ENCODE measurements at regions not wholly inside any gene's neighbourhood (a gene's known extent, or its start where the extent isn't known, plus 50 kb on each side); places are given as distances from the start of the nearest gene placed in this dataset.

DNA sequence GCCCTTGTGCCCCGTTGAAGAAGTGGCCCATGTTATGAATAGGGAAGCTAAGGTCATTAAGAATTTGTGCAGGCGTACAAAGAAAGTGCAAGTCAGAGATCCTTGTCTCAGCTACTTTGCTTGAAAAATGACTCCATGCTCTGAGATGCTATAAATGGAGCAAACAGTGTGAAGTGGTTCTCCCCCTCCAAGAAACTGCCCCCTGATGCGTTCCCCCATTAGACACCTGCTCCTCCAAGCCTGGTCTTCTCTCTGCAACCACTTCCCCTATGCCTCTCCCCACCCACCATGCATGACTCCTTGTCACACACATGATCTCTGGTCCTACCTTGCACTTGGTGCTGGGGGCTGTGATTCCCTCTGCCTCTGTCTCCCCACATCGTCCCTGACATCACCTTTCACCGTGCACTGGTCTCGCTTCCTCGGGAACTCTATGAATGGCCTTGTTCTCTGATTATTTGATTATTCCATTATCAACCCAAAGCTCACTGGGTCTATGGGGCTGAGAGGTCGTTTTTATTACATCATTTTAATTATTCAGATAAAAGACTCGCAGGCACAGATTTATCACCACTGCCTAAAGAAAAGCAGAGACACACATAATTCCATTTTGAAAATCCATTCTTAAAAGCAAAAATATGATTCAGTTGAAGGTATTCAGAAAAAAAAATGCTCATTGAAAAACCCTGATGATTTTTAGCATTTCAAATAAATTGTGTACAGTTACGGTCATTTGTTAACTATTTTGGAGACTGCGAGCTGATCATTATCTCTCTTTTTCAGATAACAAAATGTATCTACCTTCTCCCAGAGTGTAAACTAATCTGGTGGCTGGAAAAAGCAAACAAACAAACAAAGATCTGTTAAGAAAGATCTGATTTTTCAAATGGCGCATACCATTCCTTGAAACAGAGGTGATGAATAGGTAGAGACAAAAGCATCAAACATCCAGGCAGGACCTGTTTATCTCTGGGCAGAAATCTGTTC is 294.9 kb downstream of the SOX11 start:
- no peaks in the 10 kb centered on the region for H3K27me3 Mint-ChIP-seq
- POLR2A ChIA-PET: no interaction called here
- ATAC-seq (ENCODE audit: low read depth): no peak
- CTCF ChIA-PET: no interaction called here
- no peak for DNase-seq
- H3K9me3 Mint-ChIP-seq: no peaks in the 10 kb centered on the region
- H3K27ac Mint-ChIP-seq: no peak overlapping the region
- H3K4me1 Mint-ChIP-seq: no peaks in the 10 kb centered on the region
- H3K36me3 Mint-ChIP-seq (ENCODE audit: low read depth): no peaks in the 10 kb centered on the region
- intact Hi-C loops (cut with micrococcal nuclease): no loop called here
- TF ChIP-seq CTCF (IDR thresholded peaks at IDR 0.05): no peak
- no peak overlapping the region for H3K4me3 Mint-ChIP-seq

DNA sequence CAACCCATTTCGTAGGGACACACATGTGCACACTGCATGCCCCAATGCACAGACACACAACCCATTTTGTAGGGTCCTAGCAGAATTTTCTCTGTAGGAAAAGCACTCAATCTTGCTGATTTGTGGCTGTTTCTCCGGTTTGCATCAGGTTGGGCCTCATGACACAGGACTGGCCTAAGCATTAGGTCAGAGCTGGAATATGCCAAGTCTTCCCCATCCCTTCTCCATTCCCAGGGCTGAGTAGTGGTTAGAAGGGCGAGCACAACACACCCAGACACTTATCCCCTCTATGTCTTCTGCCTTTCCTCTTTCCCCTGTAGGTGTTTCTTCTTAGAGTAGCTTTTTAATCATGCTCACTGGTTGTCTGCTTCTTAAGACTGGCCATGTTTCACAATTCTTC is 295.9 kb downstream of the SOX11 start:
- H3K36me3 Mint-ChIP-seq (ENCODE audit: low read depth): no peaks in the 10 kb centered on the region
- no peaks in the 10 kb centered on the region for H3K27me3 Mint-ChIP-seq
- no peak overlapping the region for H3K4me3 Mint-ChIP-seq
- ChIA-PET CTCF (no interaction called here), POLR2A (no interaction called here)
- DNase-seq: no peak
- intact Hi-C loops (cut with micrococcal nuclease): no loop called here
- no peaks in the 10 kb centered on the region for H3K9me3 Mint-ChIP-seq
- ATAC-seq (ENCODE audit: low read depth): no peak
- no peaks in the 10 kb centered on the region for H3K4me1 Mint-ChIP-seq
- no peak overlapping the region for H3K27ac Mint-ChIP-seq
- TF ChIP-seq CTCF (IDR thresholded peaks at IDR 0.05): no peak

DNA sequence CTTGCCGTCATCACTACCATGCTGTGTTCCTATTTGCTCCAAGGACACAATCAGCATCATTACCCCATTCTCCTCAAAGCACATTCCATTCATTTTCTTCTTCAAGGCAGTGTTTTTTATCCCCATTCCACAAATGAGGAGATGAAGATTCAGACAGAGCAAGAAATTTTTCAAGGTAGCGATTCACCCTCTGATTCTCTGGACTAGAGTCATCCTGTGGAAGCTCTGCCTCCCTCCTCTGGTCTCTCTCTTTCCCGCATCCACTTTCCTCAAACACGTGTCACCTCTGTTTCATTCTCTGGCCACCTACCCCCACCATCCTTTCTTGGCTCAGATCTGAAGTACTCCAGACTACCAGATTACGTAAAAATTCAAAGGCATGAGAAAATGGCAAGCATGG is 297.9 kb downstream of the SOX11 start:
- Mint-ChIP-seq H3K4me1 (no peaks in the 10 kb centered on the region), H3K4me3 (no peak overlapping the region), H3K9me3 (no peaks in the 10 kb centered on the region), H3K27ac (no peak overlapping the region), H3K27me3 (no peaks in the 10 kb centered on the region), H3K36me3 (ENCODE audit: low read depth) (no peaks in the 10 kb centered on the region)
- ATAC-seq (ENCODE audit: low read depth): no peak
- TF ChIP-seq CTCF (IDR thresholded peaks at IDR 0.05): no peak
- POLR2A ChIA-PET: no interaction called here
- CTCF ChIA-PET: no interaction called here
- DNase-seq: no peak
- intact Hi-C loops (cut with micrococcal nuclease): no loop called here

DNA sequence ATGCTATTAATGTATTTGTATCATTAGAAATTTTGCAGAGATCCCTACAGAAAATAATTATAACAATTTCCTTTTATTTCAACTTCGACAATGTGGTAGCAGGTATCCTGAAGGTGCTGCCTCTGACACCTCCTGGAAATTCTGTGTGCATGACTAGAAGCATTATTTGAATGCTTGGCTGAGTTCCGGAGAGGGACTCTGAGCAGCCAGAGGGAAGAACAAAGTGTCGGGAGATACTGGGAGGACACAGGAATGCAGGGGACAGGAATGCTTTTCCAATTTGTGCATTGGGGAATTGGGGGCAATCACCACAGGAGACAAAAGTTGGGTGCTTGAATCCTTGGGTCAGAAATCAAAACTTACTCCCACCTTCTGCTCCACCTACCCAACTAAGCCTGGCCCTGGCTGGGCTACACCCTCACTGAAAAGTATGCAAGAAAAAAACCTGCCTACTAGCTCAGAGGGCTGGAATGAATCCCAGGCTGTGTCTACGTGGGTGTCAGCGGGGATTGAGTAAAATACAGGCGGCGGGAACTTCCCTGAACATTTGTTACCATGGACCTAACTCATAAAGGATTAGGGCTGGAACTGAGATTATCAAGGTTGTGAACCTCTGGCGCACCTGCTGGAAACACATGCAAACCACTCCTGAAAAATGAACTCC is 299.3 kb downstream of the SOX11 start:
- TF ChIP-seq CTCF (IDR thresholded peaks at IDR 0.05): no peak

DNA sequence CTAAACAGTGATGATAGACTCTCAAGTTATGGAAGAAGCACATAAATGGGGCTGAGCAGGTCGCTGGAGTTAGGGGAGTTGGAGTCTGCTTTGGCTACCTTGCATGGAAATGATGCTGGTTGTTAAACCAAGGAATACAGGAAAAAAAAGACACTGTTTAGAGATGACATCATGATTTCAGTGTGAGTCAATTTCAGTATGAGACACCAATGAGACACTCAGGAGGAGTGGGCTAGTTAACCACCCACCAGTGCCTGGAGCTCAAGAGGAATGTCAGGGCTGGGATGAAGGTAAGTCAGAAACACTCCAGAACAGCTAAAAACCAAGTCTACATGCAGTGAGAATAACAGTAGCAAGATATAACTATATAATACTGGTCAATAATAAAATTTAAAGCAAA is 303.6 kb downstream of the SOX11 start:
- ATAC-seq (ENCODE audit: low read depth) (no peak), DNase-seq (no peak)
- no peak for TF ChIP-seq CTCF (IDR thresholded peaks at IDR 0.05)
- no peaks in the 10 kb centered on the region for H3K27me3 Mint-ChIP-seq
- no peaks in the 10 kb centered on the region for H3K36me3 Mint-ChIP-seq (ENCODE audit: low read depth)
- ChIA-PET POLR2A (no interaction called here), CTCF (no interaction called here)
- no peak overlapping the region for H3K27ac Mint-ChIP-seq
- H3K4me1 Mint-ChIP-seq: no peaks in the 10 kb centered on the region
- no peaks in the 10 kb centered on the region for H3K9me3 Mint-ChIP-seq
- H3K4me3 Mint-ChIP-seq: no peak overlapping the region
- intact Hi-C loops (cut with micrococcal nuclease): no loop called here

More for the DNA sequence above, 299.3 kb downstream of the SOX11 start:
- Mint-ChIP-seq H3K27me3 (no peaks in the 10 kb centered on the region), H3K36me3 (ENCODE audit: low read depth) (no peaks in the 10 kb centered on the region), H3K4me3 (no peak overlapping the region), H3K4me1 (no peaks in the 10 kb centered on the region), H3K27ac (no peak overlapping the region), H3K9me3 (no peaks in the 10 kb centered on the region)
- ATAC-seq (ENCODE audit: low read depth) (no peak), DNase-seq (no peak)
- ChIA-PET CTCF (no interaction called here), POLR2A (no interaction called here)
- intact Hi-C loops (cut with micrococcal nuclease): no loop called here

All from activated B cell treated with CpG ODN at 0.5 μM for 24 hours (primary cell).